ENCODE measurements at regions not wholly inside any gene's neighbourhood (a gene's known extent, or its start where the extent isn't known, plus 50 kb on each side); places are given as distances from the start of the nearest gene placed in this dataset.

DNA sequence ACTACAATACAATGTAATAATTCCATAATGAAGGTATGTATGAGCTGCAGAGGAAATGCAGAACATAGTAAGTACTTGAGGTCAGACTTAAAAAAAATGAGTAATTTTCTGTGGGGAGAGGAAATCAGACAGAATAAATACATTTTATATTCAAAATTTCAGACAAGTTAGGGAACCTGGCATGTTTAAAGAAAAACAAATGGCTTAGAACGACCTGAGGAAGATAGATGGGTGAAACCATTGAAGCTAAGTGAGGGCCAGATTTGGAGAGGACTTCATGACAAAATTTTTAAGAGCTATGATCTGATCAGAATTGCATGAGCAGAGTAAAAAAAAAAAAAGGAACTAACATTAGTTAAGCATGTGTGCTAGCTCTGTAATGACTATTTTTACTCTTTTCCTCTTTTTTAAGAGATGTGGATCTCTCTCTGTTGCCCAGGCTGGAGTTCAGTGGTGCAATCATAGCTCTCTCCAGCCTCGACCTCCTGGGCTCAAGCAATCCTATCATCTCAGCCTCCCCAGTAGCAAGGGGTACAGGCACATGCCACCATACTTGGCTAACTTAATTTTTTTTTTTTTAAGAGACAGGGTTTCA lies 157.6 kb upstream of the PDE3A start:
- no peak overlapping the region for H3K4me3 ChIP-seq
- peaks cover 12 to 20% of the 10 kb centered on the region in 2 donors for H3K4me1 ChIP-seq (replicated peaks in 1 of 2)
- H3K27ac ChIP-seq: no peak overlapping the region
- in situ Hi-C loops (cut with MboI; ENCODE audit: low pct_unique_long_range_greater_than_20kb in 2 of 9, low sequenced_read_pairs in 9 of 9, unreplicated experiment in 9 of 9): loop anchor here in 2 of 9 experiments (10.0 to 25.0 kb wide), 2 partner anchors 296 to 448 kb away; no protein-coding TSS in a partner anchor
- ATAC-seq (replicated peaks in 6 of 8): no peak
- 14 to 100% (median 84%) methylated on average over 1 to 2 of the region's 2 CpGs; no CpG with 5 or more reads in 1 of the 10 experiments for WGBS, 10 experiments

DNA sequence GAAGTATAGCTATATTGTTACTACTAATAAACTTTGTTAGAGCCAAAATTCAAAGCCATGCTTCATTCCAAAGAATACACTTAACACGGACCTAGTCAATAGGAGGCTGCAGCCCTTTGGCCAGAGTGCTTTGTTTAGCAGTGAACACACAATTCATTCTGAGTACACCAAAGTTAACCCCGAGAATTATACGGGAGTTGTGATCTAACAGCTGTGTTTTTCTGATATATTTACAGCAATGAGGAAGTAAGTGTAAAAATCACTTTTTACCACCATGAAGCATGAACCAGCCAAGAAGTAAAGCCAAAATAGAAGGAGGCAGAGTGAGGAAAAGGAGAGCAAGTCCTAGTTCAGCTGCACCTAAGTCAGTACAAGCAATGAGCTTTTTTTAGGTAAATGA lies 156.8 kb upstream of the PDE3A start:
- in situ Hi-C loops (cut with MboI; ENCODE audit: low pct_unique_long_range_greater_than_20kb in 2 of 9, low sequenced_read_pairs in 9 of 9, unreplicated experiment in 9 of 9): loop anchor here in 2 of 9 experiments (10.0 to 25.0 kb wide), 2 partner anchors 297 to 449 kb away; no protein-coding TSS in a partner anchor
- Histone ChIP-seq H3K4me3 (no peak overlapping the region), H3K27ac (no peak overlapping the region), H3K4me1 (replicated peaks in 1 of 2) (peaks cover 12 to 20% of the 10 kb centered on the region in 2 donors)
- WGBS, 10 experiments: 0 to 100% (median 67%) methylated on average over 1 to 3 of the region's 3 CpGs; no CpG with 5 or more reads in 1 of the 10 experiments
- ATAC-seq (replicated peaks in 6 of 8): no peak

DNA sequence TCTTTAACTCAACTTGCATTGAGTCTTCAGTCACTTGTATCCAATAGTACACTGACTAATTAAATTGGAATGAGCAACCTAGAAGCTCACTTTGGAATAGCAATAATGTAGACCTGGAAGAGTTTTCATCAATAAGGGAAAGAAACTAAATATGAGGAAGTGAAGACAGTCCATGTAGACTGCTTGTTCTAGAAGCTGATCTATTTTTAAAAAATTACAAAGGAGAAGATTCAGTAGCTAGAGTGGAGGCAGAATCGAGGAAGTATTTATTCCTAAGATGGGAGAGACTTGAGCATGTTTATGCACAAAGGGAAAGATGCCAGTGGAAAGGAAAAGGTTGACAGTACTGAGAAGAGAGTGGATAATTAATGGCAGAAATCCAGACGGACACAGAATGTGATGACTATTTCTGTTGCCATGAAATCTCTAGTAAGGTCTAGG lies 156.3 kb upstream of the PDE3A start:
- peak overlapping the region in 1 of 2 donors; percentile 64 for H3K27ac ChIP-seq
- peaks cover 12 to 20% of the 10 kb centered on the region in 2 donors for H3K4me1 ChIP-seq (replicated peaks in 1 of 2)
- H3K4me3 ChIP-seq: no peak overlapping the region
- in situ Hi-C loops (cut with MboI; ENCODE audit: low pct_unique_long_range_greater_than_20kb in 2 of 9, low sequenced_read_pairs in 9 of 9, unreplicated experiment in 9 of 9): loop anchor here in 2 of 9 experiments (10.0 to 25.0 kb wide), 2 partner anchors 297 to 450 kb away; no protein-coding TSS in a partner anchor
- ATAC-seq (replicated peaks in 6 of 8): no peak
- 0 to 67% (median 26%) methylated on average over 1 to 2 of the region's 2 CpGs for WGBS, 10 experiments

DNA sequence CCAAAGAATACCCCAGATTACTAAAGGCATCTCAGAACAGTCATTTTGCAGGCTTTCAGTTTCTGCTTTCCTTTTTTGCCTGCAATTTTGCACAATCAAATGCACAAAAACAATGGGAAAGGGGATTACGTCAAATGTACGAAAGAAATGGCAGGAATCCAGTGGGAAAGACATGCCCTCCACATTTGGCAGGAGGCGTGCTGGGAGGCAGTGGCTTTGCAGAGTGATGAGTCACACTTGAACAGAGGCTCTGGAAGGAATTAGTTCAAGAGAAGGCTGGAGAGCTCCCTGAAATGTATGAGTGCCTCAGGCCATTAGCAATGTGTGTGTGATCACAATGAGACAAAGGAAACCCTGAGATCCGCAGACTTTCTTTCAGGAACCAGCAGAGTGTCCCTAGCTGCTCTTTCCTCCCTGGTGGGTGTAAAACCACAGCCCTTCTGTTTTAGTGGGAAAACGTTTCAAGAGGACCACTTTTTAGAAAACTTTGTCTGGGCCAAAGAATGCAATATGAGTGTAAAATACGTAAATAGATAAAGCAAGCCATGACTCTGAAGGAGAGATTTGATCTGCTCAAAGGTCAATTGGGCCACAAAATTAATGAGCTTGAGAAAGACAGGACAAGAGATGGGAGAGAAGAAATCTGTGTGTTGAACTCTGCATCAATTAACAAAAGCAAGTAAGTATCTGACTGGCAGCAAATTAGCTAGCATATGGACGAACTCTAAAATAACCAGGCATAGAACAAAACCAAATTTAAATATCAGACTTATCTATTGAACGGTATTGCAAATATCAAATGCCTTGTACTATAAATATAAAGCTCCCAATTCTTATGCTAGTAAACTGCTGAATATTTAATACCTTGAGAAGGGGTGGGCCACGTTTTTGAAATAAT lies 155.4 kb upstream of the PDE3A start:
- H3K4me1 ChIP-seq (replicated peaks in 1 of 2): peaks cover 12 to 20% of the 10 kb centered on the region in 2 donors
- WGBS, 10 experiments: 0 to 30% (median 15%) methylated on average over 2 to 9 of the region's 9 CpGs
- peak; percentile 99 to 100 (median 99) for ATAC-seq (replicated peaks in 6 of 8)
- H3K27ac ChIP-seq: peak overlapping the region; percentile 61 to 64
- peak overlapping the region in 1 of 5 donors; percentile 1 for H3K4me3 ChIP-seq
- in situ Hi-C loops (cut with MboI; ENCODE audit: low pct_unique_long_range_greater_than_20kb in 2 of 9, low sequenced_read_pairs in 9 of 9, unreplicated experiment in 9 of 9): loop anchor here in 2 of 9 experiments (10.0 to 25.0 kb wide), 2 partner anchors 298 to 451 kb away; no protein-coding TSS in a partner anchor

DNA sequence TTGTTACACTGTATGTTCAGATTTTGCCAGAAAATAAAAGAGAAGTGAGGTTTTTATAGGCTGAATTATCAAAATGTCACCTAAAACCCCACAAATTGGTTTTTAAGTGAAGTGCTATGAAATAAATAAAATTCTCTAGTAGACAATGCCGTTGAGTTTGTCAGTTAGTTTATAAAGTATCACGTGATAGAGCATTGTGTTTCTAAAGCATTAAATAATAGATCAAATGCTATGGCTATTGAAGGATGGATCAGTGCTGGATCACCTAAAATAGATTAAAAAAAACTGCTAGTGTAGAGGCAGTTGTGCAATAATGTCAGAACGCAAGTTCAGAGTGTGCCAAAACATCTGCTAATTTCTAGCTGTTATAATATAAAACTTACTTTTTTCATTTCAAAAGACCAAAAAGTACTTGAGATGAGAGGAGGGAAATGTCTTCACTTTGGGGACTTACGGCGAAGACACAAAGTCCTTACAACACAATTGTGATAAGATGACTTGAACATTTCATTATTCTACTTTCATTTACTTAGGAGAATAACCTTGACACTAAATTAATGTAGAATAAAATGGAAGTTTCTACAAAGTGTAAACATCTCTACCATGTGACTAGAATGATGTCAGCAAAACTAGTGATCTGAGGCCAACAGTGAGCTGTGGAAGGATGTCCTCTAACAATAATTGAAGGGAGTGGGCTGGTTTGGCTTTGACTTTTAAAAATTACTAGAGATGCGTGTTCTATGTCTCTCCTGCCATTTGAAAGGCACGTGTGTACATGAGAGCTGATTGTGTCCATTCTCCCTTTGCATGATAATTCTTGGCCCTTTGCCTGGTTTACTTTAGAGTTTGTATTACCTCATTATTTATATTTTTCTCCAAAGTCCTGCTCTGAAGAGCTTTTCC lies 154.4 kb upstream of the PDE3A start:
- peak in 4 of 8 experiments; percentile 3 to 25 (median 6) for ATAC-seq (replicated peaks in 6 of 8)

DNA sequence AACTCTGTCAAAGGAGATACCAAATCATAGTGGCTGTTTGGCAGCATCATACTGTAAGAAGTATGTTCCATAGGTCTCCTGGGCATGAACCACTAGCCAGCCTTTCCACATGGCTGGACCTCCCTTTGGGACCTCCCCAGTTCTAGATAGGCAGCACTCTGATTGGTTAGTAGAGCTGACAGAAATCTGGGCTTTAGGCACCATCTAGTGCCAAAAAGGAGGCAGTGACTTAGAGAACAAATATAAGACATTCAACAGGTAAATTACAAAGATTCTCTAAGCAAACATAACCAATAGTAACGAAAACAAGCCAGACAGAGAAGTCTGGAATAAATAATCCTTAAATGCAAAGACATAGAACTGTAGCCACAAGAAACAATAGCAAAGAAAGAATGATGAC lies 148.0 kb upstream of the PDE3A start:
- in situ Hi-C loops (cut with MboI; ENCODE audit: low pct_unique_long_range_greater_than_20kb in 2 of 9, low sequenced_read_pairs in 9 of 9, unreplicated experiment in 9 of 9): loop anchor here in 2 of 9 experiments (25.0 kb wide), 1 partner anchor 458 kb away; no protein-coding TSS in a partner anchor
- Histone ChIP-seq H3K4me3 (no peak overlapping the region), H3K4me1 (replicated peaks in 1 of 2) (no peaks in the 10 kb centered on the region), H3K27ac (no peak overlapping the region)
- WGBS, 10 experiments: 0 to 100% (median 89%) methylated on average over 1 of the region's 1 CpG; no CpG with 5 or more reads in 5 of the 10 experiments
- peak in 3 of 8 experiments; percentile 43 to 85 (median 60) for ATAC-seq (replicated peaks in 6 of 8)

More for the DNA sequence above, 154.4 kb upstream of the PDE3A start:
- in situ Hi-C loops (cut with MboI; ENCODE audit: low pct_unique_long_range_greater_than_20kb in 2 of 9, low sequenced_read_pairs in 9 of 9, unreplicated experiment in 9 of 9): loop anchor here in 2 of 9 experiments (10.0 to 25.0 kb wide), 2 partner anchors 299 to 452 kb away; no protein-coding TSS in a partner anchor
- Histone ChIP-seq H3K27ac (peak overlapping the region; percentile 61 to 62), H3K4me3 (no peak overlapping the region), H3K4me1 (replicated peaks in 1 of 2) (peaks cover 12 to 20% of the 10 kb centered on the region in 2 donors)
- 35 to 100% (median 74%) methylated on average over 2 to 7 of the region's 7 CpGs; no CpG with 5 or more reads in 1 of the 10 experiments for WGBS, 10 experiments

DNA sequence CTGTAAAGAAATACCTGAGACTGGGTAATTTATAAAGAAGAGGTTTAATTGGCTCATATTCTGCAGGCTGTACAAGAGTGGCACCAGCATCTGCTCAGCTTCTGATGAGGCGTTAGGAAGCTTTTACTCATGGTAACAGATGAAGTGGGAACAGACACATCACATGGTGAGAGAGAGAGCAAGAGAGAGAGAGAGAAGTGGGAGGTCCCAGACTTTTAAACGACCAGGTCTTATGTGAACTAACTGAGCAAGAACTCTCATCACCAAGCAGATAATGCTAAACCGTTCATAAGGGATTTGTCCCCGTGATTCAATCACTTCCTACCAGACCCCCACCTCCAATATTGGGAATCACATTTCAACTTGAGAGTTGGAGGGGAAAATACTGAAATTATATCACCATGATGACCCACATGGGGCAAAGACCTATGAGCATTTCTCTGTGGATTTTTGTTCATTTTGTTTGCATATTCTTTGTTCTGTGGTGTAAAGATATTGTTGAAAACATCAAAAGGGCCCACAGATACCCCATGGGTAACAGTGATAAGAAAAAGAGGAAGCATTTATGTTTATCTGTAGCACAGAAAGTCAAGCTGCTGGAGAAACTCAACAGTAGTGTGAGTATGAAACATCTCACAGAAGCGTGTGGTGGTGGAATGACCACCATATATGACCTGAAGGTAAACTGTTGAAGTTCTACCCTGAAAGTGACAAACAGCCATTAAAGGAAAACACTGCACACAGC lies 135.2 kb upstream of the PDE3A start:
- ATAC-seq (replicated peaks in 6 of 8): no peak
- WGBS, 10 experiments: 0 to 100% (median 68%) methylated on average over 1 to 5 of the region's 5 CpGs
- in situ Hi-C loops (cut with MboI; ENCODE audit: low pct_unique_long_range_greater_than_20kb in 2 of 9, low sequenced_read_pairs in 9 of 9, unreplicated experiment in 9 of 9): no loop called here
- H3K4me3 ChIP-seq: no peak overlapping the region
- no peak overlapping the region for H3K27ac ChIP-seq
- no peaks in the 10 kb centered on the region for H3K4me1 ChIP-seq (replicated peaks in 1 of 2)

DNA sequence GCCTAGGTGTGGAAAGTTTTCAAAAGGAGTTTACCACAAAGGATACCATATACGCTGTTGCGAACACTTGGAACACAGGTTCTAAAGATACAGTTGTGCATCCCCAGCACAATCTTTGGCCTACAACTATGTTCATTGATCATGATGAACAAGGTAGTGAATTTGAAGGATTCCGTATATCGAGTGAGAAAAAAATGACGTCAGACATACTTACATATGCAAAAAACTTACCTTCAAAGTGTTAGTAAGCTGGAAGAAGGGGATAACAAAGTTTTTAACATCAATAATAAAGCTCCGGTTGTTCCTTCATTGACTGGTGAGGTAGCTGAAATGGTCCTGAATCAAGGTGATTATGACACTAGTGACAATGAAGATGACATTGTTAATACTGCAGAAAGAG lies 133.9 kb upstream of the PDE3A start:
- Histone ChIP-seq H3K4me1 (replicated peaks in 1 of 2) (no peaks in the 10 kb centered on the region), H3K27ac (no peak overlapping the region), H3K4me3 (no peak overlapping the region)
- ATAC-seq (replicated peaks in 6 of 8): no peak
- in situ Hi-C loops (cut with MboI; ENCODE audit: low pct_unique_long_range_greater_than_20kb in 2 of 9, low sequenced_read_pairs in 9 of 9, unreplicated experiment in 9 of 9): no loop called here
- WGBS, 10 experiments: 50 to 100% (median 97%) methylated on average over 1 to 6 of the region's 6 CpGs

DNA sequence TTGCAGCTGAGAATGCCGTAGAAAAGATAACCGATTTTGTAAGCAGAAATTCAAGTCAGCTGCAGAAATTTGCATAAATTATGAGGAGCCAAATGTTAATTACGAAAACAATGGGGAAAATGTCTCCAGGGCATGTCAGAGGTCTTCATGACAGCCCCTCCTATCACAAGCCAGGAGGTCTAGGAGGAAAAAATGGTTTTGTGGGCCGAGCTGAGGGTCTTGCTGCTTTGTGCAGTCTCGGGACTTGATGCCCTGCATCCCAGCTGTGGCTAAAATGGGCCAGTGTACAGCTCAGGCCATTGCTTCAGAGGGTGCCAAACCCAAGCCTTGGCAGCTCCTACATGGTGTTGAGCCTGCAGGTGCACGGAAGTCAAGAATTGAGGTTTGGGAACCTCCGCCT lies 131.2 kb upstream of the PDE3A start:
- in situ Hi-C loops (cut with MboI; ENCODE audit: low pct_unique_long_range_greater_than_20kb in 2 of 9, low sequenced_read_pairs in 9 of 9, unreplicated experiment in 9 of 9): no loop called here
- no peak overlapping the region for H3K27ac ChIP-seq
- no peak overlapping the region for H3K4me3 ChIP-seq
- H3K4me1 ChIP-seq (replicated peaks in 1 of 2): no peaks in the 10 kb centered on the region
- ATAC-seq (replicated peaks in 6 of 8): no peak
- WGBS, 10 experiments: 37 to 100% (median 81%) methylated on average over 2 to 6 of the region's 7 CpGs; no CpG with 5 or more reads in 1 of the 10 experiments

DNA sequence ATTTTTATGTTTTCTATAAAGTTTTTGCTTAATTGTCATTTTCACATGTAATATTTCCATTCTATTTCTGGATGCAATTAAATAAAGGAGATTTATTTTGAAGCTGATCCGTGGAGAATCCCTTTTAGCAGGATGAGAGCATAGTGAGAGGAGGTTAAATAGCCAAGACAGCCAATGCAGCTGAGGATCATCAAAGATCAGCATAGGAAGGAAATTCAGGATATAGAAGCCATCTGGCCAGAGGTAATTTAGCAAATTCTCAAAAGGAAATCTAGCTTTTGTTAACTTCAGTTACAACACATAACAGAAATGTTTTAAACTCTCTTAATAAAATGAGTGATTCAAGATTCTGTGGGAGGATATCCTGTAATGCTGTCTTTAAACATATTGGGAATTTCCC lies 122.8 kb upstream of the PDE3A start:
- Histone ChIP-seq H3K4me3 (no peak overlapping the region), H3K4me1 (replicated peaks in 1 of 2) (no peaks in the 10 kb centered on the region), H3K27ac (no peak overlapping the region)
- in situ Hi-C loops (cut with MboI; ENCODE audit: low pct_unique_long_range_greater_than_20kb in 2 of 9, low sequenced_read_pairs in 9 of 9, unreplicated experiment in 9 of 9): no loop called here
- WGBS, 10 experiments: 0 to 100% (median 40%) methylated on average over 1 of the region's 1 CpG; no CpG with 5 or more reads in 3 of the 10 experiments
- ATAC-seq (replicated peaks in 6 of 8): no peak

DNA sequence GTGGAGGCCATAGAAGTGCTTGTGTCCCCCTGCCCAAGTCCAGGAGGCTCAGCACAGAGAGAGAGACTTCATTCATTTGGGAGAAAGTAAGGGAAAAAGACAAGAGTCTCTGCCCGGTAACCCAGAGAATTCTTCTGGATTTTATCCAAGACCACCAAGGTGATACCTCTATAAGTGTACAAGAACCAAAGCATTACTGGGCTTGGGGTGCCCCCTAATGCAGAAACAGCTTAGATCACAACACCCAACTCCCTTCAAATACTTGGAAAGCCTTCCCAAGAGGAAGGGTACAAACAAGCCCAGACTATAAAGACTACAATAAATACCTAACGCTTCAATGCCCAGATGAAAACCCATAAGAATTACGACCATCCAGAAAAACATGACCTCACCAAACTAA lies 119.7 kb upstream of the PDE3A start:
- ATAC-seq (replicated peaks in 6 of 8): no peak
- WGBS, 10 experiments: 0 to 94% (median 64%) methylated on average over 1 to 3 of the region's 3 CpGs; no CpG with 5 or more reads in 1 of the 10 experiments
- Histone ChIP-seq H3K4me3 (no peak overlapping the region), H3K4me1 (replicated peaks in 1 of 2) (no peaks in the 10 kb centered on the region), H3K27ac (no peak overlapping the region)
- in situ Hi-C loops (cut with MboI; ENCODE audit: low pct_unique_long_range_greater_than_20kb in 2 of 9, low sequenced_read_pairs in 9 of 9, unreplicated experiment in 9 of 9): no loop called here

DNA sequence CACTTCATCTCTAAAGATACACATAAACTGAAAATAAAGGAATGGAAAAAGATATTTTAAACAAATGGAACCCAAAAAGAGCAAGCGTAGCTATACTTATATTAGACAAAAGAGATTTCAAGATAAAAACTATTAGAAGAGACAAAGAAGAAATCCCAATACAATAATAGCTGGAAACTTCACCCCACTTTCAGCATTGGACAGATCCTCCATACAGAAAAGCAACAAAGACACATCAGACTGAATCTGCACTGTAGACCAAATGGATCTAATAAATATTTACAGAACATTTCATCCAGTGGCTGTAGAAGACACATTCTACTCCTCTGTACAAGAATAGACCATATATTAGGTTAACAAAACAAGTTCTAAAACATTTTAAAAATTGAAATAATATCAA lies 117.6 kb upstream of the PDE3A start:
- in situ Hi-C loops (cut with MboI; ENCODE audit: low pct_unique_long_range_greater_than_20kb in 2 of 9, low sequenced_read_pairs in 9 of 9, unreplicated experiment in 9 of 9): no loop called here
- Histone ChIP-seq H3K4me1 (replicated peaks in 1 of 2) (no peaks in the 10 kb centered on the region), H3K4me3 (no peak overlapping the region), H3K27ac (no peak overlapping the region)
- 0 to 100% (median 93%) methylated on average over 1 of the region's 1 CpG; no CpG with 5 or more reads in 1 of the 10 experiments for WGBS, 10 experiments
- ATAC-seq (replicated peaks in 6 of 8): no peak
